GM19023 (cell line): ENCODE measurements at regions not wholly inside any gene's neighbourhood (a gene's known extent, or its start where the extent isn't known, plus 50 kb on each side); places are given as distances from the start of the nearest gene placed in this dataset.

Experiments used
- ATAC-seq: cut with Tn5 transposase; IDR thresholded peaks from one replicate; pipeline ENCODE4 v1.9.1; 2021; ENCODE audit warnings: mild to moderate bottlenecking, moderate library complexity; ENCODE audit not compliant: unreplicated experiment

DNA sequence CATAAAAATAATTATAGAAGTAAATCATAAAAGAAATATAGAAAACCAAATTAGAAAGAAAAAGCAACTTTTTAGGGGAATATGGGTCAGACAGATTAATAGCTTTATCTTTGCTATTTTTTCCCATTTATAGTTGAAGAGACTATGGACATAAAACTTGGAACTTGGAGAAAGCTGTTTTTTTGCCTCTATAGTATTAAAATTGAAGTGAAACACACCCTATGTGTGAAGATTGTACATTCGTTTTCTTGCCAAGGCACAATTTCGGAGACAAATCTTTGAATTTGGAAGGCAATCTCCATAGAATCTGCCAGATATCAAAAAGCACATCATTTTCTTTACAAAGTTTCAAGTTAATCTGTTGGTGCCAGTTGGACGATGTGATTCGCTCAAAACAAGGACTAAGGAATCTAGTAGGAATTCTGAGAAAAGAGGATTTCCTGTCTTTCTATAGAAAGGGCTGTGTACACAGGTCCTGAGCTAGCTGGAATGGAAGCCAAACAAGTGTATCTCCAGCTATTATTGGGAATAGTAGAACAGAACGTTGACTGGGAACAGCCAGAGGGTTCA, 156.3 kb downstream of the SLC7A11 start:
- no peak for ATAC-seq

- ATAC-seq = no peak
These were observed 163.2 kb downstream of the SLC7A11 start for GRCh38 chr4:138078751-138079520.

DNA sequence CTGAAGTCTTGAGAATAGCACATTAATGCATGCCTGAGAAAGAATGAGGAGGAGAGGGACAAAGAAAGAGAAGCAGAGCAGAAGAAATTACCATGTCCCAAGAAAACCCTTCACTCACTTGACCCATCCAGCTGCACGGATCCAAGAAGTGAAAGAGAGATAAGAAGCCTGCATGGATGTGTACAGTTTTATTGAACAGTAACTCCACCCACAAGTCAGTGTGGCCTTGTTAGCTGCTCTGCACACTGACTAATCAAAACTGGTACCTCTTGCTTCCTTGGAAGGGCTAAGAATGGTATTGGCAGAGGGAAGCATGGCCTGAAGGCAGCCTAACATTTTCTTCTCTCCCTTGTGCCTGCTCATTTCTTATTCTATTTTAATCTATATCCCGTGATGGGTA, 163.9 kb downstream of the SLC7A11 start:
- ATAC-seq = no peak

DNA sequence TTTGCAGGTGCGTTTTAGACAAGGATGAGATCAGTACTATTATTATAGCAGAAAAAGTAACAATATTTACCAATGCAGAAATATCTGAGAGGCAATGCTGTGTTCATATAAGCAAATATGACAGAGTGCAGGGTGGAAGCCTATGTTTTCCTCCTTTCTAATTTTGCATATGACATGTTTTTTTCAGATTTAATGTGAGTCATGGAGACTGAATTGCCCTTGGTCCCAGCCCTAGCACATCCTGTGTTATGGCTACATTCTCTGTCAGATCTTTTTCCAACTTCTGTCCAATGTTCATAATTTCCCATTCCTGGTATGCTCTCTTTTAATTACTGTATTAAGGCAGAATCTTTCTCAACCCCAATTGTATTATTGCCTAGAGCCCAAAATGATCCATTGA, 165.6 kb downstream of the SLC7A11 start:
- ATAC-seq = no peak

GRCh38 chr4:138070816-138071215, 171.3 kb downstream of the SLC7A11 start:
- no peak for ATAC-seq

GRCh38 chr4:138063581-138063980, 178.6 kb downstream of the SLC7A11 start:
- ATAC-seq = no peak

- no peak for ATAC-seq
These were observed 179.2 kb downstream of the SLC7A11 start for GRCh38 chr4:138062929-138063328.

- ATAC-seq = no peak
These were observed 185.6 kb downstream of the SLC7A11 start for GRCh38 chr4:138056541-138056940.

DNA sequence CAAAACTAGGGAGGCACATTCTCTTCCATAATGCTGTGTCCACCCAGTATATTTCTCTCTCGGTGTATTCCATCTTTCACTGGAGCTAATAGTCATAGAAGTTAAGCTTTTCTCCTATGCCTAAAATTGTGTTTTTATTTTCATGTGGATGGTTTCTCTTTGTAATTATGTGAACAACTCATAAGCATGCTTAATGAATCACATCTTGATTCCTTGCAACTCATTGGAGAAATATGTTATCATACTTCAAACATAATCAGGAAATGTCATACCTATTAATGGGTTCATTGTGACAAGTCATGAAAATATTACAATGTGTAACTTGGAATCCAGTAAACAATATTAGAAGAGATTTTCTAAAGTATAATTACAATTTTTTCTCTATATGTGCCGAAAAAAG, 186.3 kb downstream of the SLC7A11 start:
- no peak for ATAC-seq

DNA sequence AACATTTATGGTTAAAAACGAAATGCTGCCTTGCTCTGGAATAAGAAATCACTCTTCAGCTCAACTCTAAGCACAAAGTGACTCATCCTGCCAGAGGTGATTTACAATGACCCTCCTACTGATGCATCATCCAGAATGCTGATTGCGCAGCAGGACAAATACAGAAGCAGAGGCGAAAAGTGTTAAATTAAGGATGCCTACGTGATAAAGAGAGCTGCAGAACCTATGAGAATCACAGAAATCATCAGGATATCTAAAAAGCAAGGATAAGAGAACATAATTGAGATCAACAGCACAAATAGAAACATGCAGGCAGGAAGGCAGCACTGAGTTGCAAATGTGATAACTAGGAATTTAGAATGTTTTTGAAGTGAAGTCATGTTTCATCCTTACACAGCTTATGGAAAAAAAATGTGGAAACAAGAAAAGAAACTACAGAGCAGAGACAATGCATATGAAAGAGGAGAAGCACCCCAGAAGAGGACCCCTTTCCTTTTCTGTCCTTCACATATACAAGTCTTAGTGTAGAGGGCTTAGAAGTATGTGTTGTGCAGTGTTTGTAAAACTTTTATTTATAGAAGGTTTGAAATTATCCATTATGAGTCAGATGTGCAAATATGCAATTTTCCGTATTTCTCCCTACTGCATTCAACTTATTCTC, 188.4 kb downstream of the SLC7A11 start:
- ATAC-seq = no peak

- ATAC-seq = no peak
These were observed 189.1 kb downstream of the SLC7A11 start for GRCh38 chr4:138052806-138053632.

- no peak for ATAC-seq
These were observed 191.0 kb downstream of the SLC7A11 start for GRCh38 chr4:138051157-138051556.

DNA sequence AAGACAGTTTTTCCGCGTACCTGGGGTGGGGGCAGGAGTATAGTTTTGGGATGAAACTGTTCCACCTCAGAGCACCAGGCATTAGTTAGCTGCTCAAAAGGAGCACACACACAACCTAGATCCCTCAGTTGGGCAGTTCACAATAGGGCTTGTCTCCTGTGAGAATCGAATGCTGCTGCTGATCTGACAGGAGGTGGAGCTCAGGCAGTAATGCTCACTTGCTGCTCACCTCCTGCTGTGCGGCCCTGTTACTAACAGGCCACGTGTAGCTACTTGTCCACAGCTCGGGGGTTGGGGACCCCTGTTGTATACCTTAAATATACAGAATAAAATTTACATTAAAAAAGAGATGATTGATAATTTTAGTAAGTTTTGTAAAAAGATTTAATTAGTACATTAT, 191.5 kb downstream of the SLC7A11 start:
- ATAC-seq = no peak

- no peak for ATAC-seq
These were observed 192.8 kb downstream of the SLC7A11 start for GRCh38 chr4:138049355-138049754.

DNA sequence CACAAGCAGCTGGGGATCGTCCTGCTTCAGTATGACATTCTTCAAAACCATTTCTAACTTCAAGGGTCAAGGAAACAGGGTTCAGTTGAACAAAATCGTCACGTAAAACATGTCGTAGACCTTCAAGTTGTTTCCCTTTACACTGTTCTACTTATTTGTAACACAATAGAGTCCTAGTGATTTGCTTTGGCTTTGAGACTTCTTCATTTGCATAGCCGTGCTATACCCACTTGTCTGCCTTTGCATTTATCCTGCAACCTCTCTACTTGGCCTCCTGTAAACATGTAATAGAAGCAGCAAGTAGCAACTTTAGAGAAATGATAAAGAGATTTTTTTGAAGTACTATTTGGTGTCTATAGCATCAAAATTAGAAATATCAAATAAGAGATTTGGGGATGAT, 194.9 kb downstream of the SLC7A11 start:
- no peak for ATAC-seq

DNA sequence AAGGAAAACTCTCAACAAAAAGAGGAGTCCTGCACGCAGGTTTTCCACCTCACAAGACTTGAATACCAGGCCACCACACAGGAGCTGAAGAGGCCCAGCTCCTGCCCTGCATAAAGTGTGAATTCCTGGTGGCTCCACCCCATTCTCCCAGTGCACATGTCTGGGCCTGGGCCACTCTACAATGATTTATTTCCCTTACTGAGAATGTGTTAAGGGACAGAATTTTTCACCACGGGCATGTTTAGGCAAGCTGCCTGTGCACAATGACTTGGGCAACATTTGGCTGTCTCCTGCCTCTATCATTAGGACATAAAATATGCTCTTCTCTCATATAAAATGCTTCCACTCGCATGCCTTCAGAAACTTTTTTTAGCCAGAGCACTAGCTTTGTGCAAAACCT, 197.1 kb downstream of the SLC7A11 start:
- ATAC-seq = no peak

GRCh38 chr4:138039010-138039409, 203.1 kb downstream of the SLC7A11 start:
- no peak for ATAC-seq

- no peak for ATAC-seq
These were observed 204.5 kb downstream of the SLC7A11 start for GRCh38 chr4:138037696-138038095.

- peak; percentile 100 for ATAC-seq
These were observed 206.3 kb downstream of the SLC7A11 start for GRCh38 chr4:138035781-138036258.

DNA sequence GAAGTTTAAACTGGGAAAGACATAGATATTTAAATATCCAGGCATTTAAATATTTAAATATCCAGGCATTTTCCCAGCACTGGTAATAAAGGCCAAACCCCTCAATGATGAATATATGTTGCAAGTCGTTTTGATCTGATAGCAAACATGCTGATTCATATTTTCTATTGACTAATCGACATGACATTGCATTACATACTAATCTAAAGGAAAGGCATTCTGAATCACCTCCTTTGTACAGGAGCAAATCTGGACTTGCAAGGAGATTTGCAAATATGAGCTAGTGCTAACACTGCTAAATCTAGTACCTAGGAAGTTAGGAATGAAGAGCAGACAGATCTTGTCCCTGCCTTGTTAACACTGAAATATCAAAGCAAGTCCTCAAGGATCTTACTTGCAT, 207.3 kb downstream of the SLC7A11 start:
- no peak for ATAC-seq

GRCh38 chr4:138032222-138032621, 209.9 kb downstream of the SLC7A11 start:
- no peak for ATAC-seq
